Fibroblast of lung (primary cell): ENCODE measurements at regions not wholly inside any gene's neighbourhood (a gene's known extent, or its start where the extent isn't known, plus 50 kb on each side); places are given as distances from the start of the nearest gene placed in this dataset.

Source experiments
- EZH2 ChIP-seq: IDR thresholded peaks from 2 replicates; pipeline ENCODE4 v1.5.1; 2012; ENCODE audit warnings: low read length, control low read depth, mild to moderate bottlenecking; ENCODE audit errors: missing control alignments
- TF ChIP-seq, protein P1 (sequence below), 2 donors: IDR thresholded peaks in 1 of 2; conservative IDR thresholded peaks in 1 of 2; 1 replicate in 1 of 2; 2 replicates in 1 of 2; pipeline ENCODE4 v1.5.1; 2011 to 2012; ENCODE audit warnings: low read length in 2 of 2, control low read depth in 1 of 2, inconsistent platforms in 1 of 2, low read depth in 1 of 2, mild to moderate bottlenecking in 1 of 2

DNA sequence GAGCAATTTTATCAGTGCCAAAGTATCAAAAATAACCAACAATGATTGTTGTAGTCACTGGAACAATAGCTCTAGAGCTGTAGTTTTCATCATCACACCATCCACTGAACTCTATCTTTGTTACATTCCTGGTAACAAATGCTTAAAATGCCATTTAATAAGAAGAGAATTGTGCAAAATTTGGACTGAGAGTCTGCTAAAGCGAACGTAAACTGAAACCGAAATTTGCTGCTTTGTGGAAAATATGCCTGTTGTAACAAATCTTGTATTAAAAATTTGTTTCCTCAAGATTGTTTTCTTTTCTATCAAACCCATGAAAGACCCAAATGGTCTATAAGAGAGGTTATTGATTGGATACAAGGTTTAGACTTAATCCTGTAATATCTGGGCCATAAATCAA, 109.3 kb upstream of the TECRL start:
- TF ChIP-seq, protein P1, sequence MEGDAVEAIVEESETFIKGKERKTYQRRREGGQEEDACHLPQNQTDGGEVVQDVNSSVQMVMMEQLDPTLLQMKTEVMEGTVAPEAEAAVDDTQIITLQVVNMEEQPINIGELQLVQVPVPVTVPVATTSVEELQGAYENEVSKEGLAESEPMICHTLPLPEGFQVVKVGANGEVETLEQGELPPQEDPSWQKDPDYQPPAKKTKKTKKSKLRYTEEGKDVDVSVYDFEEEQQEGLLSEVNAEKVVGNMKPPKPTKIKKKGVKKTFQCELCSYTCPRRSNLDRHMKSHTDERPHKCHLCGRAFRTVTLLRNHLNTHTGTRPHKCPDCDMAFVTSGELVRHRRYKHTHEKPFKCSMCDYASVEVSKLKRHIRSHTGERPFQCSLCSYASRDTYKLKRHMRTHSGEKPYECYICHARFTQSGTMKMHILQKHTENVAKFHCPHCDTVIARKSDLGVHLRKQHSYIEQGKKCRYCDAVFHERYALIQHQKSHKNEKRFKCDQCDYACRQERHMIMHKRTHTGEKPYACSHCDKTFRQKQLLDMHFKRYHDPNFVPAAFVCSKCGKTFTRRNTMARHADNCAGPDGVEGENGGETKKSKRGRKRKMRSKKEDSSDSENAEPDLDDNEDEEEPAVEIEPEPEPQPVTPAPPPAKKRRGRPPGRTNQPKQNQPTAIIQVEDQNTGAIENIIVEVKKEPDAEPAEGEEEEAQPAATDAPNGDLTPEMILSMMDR (conservative IDR thresholded peaks at IDR 0.05 in 1 of 2, IDR thresholded peaks at IDR 0.05 in 1 of 2; ENCODE audit: low read depth in 1 of 2, low read length in 2 of 2): no peak
- TF ChIP-seq EZH2: no peak
